ENCODE measurements at regions not wholly inside any gene's neighbourhood (a gene's known extent, or its start where the extent isn't known, plus 50 kb on each side); places are given as distances from the start of the nearest gene placed in this dataset.

- TF ChIP-seq CTCF (IDR thresholded peaks at IDR 0.05) = no peak
- TF ChIP-seq ZFX (IDR thresholded peaks at IDR 0.05; ENCODE audit: borderline replicate concordance) = no peak
Measured at GRCh38 chr15:81911022-81911971, 134.5 kb downstream of the MEX3B start.
